Tibial artery (tissue), 4 donors: ENCODE measurements at regions not wholly inside any gene's neighbourhood (a gene's known extent, or its start where the extent isn't known, plus 50 kb on each side); places are given as distances from the start of the nearest gene placed in this dataset.

Source experiments
- DNase-seq, 2 donors: peaks; one replicate each; pipeline ENCODE4 v3.0.0-alpha.2; 2019
- H3K27ac ChIP-seq, 2 donors: fragments of 200-600 bp; sonication (generic) in 1 of 2; 1 replicate in 1 of 2; 2 replicates in 1 of 2; pipeline ENCODE4 v1.5.1; 2018 to 2019; ENCODE audit warnings: mild to moderate bottlenecking in 1 of 2
- H3K27me3 ChIP-seq, 2 donors: fragments of 200-600 bp; sonication (generic) in 1 of 2; one replicate each; pipeline versions ENCODE4 v1.5.1 to v1.6.0; 2016 to 2019
- H3K36me3 ChIP-seq, 3 donors: fragments of 200-600 bp; sonication (generic) in 2 of 3; one replicate each; pipeline ENCODE4 v1.5.1; 2016 to 2019; ENCODE audit warnings: mild to moderate bottlenecking in 2 of 3
- H3K4me1 ChIP-seq, 4 donors: fragments of 200-600 bp; sonication (generic) in 2 of 4; 1 replicate in 3 of 4; 2 replicates in 1 of 4; pipeline ENCODE4 v1.5.1; 2016 to 2019
- H3K4me3 ChIP-seq, 2 donors: fragments of 200-600 bp; sonication (generic) in 1 of 2; 1 replicate in 1 of 2; 2 replicates in 1 of 2; pipeline ENCODE4 v1.5.1; 2018 to 2019; ENCODE audit warnings: mild to moderate bottlenecking in 2 of 2
- H3K9me3 ChIP-seq, 3 donors: fragments of 200-600 bp; sonication (generic) in 1 of 3; one replicate each; pipeline ENCODE4 v1.5.1; 2016 to 2019
- intact Hi-C: fragments of 100-400 bp; cut with DNase I; formaldehyde crosslinking; loops from one replicate; pipeline ENCODE4 v1.15.0; 2023; ENCODE audit warnings: low total_unique reads
- TF ChIP-seq, protein P1 (sequence below), 2 experiments: fragments of 200-600 bp in 1 of 2; fragments of 450-650 bp in 1 of 2; IDR thresholded peaks; one replicate each; pipeline ENCODE4 v1.5.1; 2017 to 2019; ENCODE audit warnings: antibody characterized with exemption in 2 of 2, mild to moderate bottlenecking in 1 of 2, moderate library complexity in 1 of 2

DNA sequence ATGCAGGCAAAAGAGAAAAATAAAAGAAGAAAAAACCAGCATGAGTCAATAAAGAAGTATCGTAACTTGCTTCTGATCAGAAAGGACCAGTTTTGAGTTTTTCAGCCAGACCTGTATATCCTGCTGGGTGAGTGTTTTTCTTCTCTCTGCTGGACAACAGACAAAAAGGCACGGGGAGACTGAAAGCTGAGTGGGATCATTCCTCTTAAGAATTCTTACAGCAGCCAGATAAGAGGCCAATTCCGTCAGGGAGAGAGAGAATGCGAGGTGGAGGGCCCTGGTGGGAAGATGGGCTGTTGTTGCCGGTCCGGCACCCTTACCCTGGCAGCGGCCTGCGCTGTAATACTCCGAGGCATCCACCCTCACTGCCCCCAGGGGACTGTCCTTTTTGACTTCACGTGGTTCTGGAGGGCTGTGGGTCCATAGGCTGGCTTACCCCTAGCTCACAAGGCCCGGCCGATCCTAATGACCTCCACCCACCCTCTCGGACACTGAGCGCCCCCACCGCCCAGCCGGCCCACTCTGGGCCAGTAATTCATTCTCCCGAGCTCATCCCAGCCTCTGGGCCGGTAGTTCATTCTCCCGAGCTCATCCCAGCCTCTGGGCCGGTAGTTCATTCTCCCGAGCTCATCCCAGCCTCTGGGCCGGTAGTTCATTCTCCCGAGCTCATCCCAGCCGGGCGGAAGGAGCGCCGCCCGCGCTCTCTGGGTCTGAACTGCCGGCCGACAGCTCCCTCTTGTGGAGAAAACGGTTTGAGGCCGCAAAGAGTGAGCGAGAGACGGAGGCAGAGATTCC, 118.3 kb upstream of the SIRPA start:
- Histone ChIP-seq H3K27me3 (peaks cover 0 to 3% of the 10 kb centered on the region in 2 donors), H3K4me3 (peak overlapping the region; percentile 56 to 60), H3K36me3 (no peaks in the 10 kb centered on the region), H3K4me1 (peaks cover 0 to 13% (median 10%) of the 10 kb centered on the region in 4 donors), H3K9me3 (no peaks in the 10 kb centered on the region), H3K27ac (peak overlapping the region; percentile 3 to 62)
- peak; percentile 89 to 92 for DNase-seq
- TF ChIP-seq, protein P1, sequence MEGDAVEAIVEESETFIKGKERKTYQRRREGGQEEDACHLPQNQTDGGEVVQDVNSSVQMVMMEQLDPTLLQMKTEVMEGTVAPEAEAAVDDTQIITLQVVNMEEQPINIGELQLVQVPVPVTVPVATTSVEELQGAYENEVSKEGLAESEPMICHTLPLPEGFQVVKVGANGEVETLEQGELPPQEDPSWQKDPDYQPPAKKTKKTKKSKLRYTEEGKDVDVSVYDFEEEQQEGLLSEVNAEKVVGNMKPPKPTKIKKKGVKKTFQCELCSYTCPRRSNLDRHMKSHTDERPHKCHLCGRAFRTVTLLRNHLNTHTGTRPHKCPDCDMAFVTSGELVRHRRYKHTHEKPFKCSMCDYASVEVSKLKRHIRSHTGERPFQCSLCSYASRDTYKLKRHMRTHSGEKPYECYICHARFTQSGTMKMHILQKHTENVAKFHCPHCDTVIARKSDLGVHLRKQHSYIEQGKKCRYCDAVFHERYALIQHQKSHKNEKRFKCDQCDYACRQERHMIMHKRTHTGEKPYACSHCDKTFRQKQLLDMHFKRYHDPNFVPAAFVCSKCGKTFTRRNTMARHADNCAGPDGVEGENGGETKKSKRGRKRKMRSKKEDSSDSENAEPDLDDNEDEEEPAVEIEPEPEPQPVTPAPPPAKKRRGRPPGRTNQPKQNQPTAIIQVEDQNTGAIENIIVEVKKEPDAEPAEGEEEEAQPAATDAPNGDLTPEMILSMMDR (IDR thresholded peaks at IDR 0.05), result peak; percentile 81 to 84
- intact Hi-C loops, result no loop called here

GRCh38 chr20:1775117-1775516, 117.5 kb upstream of the SIRPG start:
- Histone ChIP-seq H3K27me3 (no peaks in the 10 kb centered on the region), H3K4me3 (no peak overlapping the region), H3K27ac (no peak overlapping the region), H3K9me3 (no peaks in the 10 kb centered on the region), H3K36me3 (no peaks in the 10 kb centered on the region), H3K4me1 (peaks cover 0 to 13% (median 10%) of the 10 kb centered on the region in 4 donors)
- intact Hi-C loops, result no loop called here
- DNase-seq, result no peak
- TF ChIP-seq, protein P1 (IDR thresholded peaks at IDR 0.05), result no peak

DNA sequence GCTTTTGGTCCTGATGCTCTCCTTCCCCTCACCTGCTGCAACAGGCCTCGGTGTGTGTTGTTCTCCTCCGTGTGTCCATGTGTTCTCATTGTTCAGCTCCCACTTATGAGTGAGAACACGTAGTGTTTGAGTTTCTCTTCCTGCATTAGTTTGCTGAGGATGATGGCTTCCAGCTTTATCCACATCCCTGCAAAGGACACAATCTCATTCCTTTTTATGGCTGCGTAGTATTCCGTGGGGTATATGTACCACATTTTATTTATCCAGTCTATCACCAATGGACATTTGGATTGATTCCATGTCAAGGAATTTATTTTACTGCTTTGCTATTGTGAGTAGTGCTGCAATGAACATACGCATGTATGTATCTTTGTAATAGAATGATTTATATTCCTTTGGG, 116.9 kb upstream of the SIRPG start:
- H3K4me3 ChIP-seq, result no peak overlapping the region
- TF ChIP-seq, protein P1 (IDR thresholded peaks at IDR 0.05), result no peak
- no peaks in the 10 kb centered on the region for H3K36me3 ChIP-seq
- H3K9me3 ChIP-seq, result no peaks in the 10 kb centered on the region
- no peak for DNase-seq
- peaks cover 0 to 13% (median 10%) of the 10 kb centered on the region in 4 donors for H3K4me1 ChIP-seq
- intact Hi-C loops, result no loop called here
- H3K27ac ChIP-seq, result no peak overlapping the region
- no peaks in the 10 kb centered on the region for H3K27me3 ChIP-seq

GRCh38 chr20:1773816-1774215, 116.2 kb upstream of the SIRPG start:
- Histone ChIP-seq H3K4me1 (peaks cover 0 to 13% (median 10%) of the 10 kb centered on the region in 4 donors), H3K27ac (no peak overlapping the region), H3K36me3 (no peaks in the 10 kb centered on the region), H3K27me3 (no peaks in the 10 kb centered on the region), H3K4me3 (no peak overlapping the region), H3K9me3 (no peaks in the 10 kb centered on the region)
- no peak for DNase-seq
- TF ChIP-seq, protein P1 (IDR thresholded peaks at IDR 0.05), result no peak
- intact Hi-C loops, result no loop called here

DNA sequence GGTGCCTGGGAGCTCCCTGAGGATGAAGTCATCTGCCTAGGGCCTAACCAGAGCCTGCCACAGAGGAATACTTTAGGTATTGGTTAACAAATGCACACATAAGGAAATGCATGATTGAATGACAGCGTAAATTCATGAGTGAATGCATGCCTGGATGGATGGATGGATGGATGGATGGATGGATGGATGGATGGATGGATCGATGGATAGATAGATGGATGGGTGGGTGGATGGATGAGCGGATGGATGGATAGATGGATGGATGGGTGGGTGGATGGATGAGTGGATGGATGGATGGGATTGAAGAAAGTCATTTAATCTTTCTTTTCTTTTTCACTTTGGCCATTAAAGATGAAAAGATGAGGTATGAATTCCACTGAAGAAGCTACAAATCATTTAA, 111.9 kb upstream of the SIRPG start:
- Histone ChIP-seq H3K4me1 (peaks cover 0 to 3% (median 1%) of the 10 kb centered on the region in 4 donors), H3K27ac (no peak overlapping the region), H3K4me3 (no peak overlapping the region), H3K36me3 (no peaks in the 10 kb centered on the region), H3K9me3 (no peaks in the 10 kb centered on the region), H3K27me3 (peaks cover 0 to 3% of the 10 kb centered on the region in 2 donors)
- DNase-seq, result no peak
- intact Hi-C loops, result no loop called here
- TF ChIP-seq, protein P1 (IDR thresholded peaks at IDR 0.05), result no peak
